Pancreas (tissue), 10 donors: ENCODE measurements at regions not wholly inside any gene's neighbourhood (a gene's known extent, or its start where the extent isn't known, plus 50 kb on each side); places are given as distances from the start of the nearest gene placed in this dataset.

Source experiments
- ATAC-seq, 4 donors: fragments of 200-7000 bp; cut with Tn5 transposase; one replicate each; pipeline versions ENCODE4 v1.8.0 to v1.9.1; 2020; ENCODE audit warnings: mild to moderate bottlenecking in 4 of 4, moderate library complexity in 4 of 4
- DNase-seq, 6 donors: peaks; one replicate each; pipeline ENCODE4 v3.0.0-alpha.2; 2020
- FAIRE-seq: peaks from 2 replicates; lab custom pipeline; 2012; peaks lifted over from hg19 to GRCh38; lab: Jason Lieb, UNC
- H3K27ac ChIP-seq, 4 donors: fragments of 200-600 bp; sonication (generic); 1 replicate in 3 of 4; 2 replicates in 1 of 4; pipeline versions ENCODE4 v1.5.0 to v1.8.0; 2020
- H3K27me3 ChIP-seq, 4 donors: fragments of 200-600 bp; one replicate each; pipeline ENCODE4 v1.8.0; 2021
- H3K36me3 ChIP-seq, 3 donors: fragments of 200-600 bp; sonication (generic) in 1 of 3; one replicate each; pipeline versions ENCODE4 v1.5.0 to v1.8.0; 2020 to 2021
- H3K4me1 ChIP-seq, 3 donors: fragments of 200-600 bp; one replicate each; pipeline ENCODE4 v1.8.0; 2021
- H3K4me3 ChIP-seq, 4 donors: fragments of 200-600 bp; sonication (generic) in 2 of 4; one replicate each; pipeline versions ENCODE4 v1.5.0 to v1.8.0; 2020 to 2021
- H3K9me3 ChIP-seq, 4 donors: fragments of 200-600 bp; one replicate each; pipeline ENCODE4 v1.8.0; 2021
- WGBS, 2 donors: extraction: QIAGEN DNeasy Blood & Tissue Kit; methylation state at CpG; one replicate each; pipeline ENCODE4 v1.1.7; 2013; 5-methylcytosine and 5-hydroxymethylcytosine counted together
- intact Hi-C, 3 donors: fragments of 100-400 bp; cut with DNase I; formaldehyde crosslinking; loops; one replicate each; pipeline versions ENCODE4 v1.11.1 to v1.14.2; 2022
- TF ChIP-seq, protein P1 (sequence below), 4 donors: fragments of 200-600 bp; sonication (generic) in 3 of 4; IDR thresholded peaks; one replicate each; pipeline versions ENCODE4 v1.5.0 to v1.8.0; 2021; ENCODE audit warnings: antibody characterized with exemption in 4 of 4
- donor health status: healthy with polysubstance abuse.
- donor health status: DM: no; HTN: no; CAD: no; lungs with moderate emphysema.
- donor health status: DM: no; HTN: no; CAD: no.
- donor health status: control.
- donor health status: control.
- donor health status: Bipolar disorder and iron deficiency.
- donor health status: DM: yes; HTN: yes; CAD: no.
- donor health status: DM: no; HTN: no; CAD: no.
- donor health status: DM: no; HTN: no; CAD: no.
- donor health status: DM: yes; HTN: yes; CAD: no.

DNA sequence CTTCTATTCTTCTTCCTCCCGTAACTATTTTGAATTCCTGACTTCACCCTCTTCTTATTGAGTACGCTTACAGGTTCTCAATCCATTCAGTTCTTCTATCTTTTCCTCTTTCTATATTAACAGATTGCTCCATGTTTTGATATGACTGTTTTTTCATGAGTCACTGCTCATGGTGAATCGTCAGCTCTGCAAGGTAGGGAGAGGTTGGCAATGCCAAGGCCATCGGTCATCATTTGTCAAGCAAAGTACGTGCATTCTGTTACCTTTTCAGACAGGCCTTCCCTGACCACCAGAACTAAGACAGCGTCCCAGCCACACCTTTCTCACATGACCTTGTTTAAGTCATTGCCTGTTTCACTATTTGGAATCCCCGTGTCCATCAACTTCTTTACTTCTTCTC lies 1001.9 kb upstream of the SORCS1 start:
- Histone ChIP-seq H3K27ac (no peak overlapping the region), H3K27me3 (no peaks in the 10 kb centered on the region), H3K36me3 (no peaks in the 10 kb centered on the region), H3K9me3 (no peaks in the 10 kb centered on the region), H3K4me1 (no peaks in the 10 kb centered on the region), H3K4me3 (no peak overlapping the region)
- TF ChIP-seq, protein P1, sequence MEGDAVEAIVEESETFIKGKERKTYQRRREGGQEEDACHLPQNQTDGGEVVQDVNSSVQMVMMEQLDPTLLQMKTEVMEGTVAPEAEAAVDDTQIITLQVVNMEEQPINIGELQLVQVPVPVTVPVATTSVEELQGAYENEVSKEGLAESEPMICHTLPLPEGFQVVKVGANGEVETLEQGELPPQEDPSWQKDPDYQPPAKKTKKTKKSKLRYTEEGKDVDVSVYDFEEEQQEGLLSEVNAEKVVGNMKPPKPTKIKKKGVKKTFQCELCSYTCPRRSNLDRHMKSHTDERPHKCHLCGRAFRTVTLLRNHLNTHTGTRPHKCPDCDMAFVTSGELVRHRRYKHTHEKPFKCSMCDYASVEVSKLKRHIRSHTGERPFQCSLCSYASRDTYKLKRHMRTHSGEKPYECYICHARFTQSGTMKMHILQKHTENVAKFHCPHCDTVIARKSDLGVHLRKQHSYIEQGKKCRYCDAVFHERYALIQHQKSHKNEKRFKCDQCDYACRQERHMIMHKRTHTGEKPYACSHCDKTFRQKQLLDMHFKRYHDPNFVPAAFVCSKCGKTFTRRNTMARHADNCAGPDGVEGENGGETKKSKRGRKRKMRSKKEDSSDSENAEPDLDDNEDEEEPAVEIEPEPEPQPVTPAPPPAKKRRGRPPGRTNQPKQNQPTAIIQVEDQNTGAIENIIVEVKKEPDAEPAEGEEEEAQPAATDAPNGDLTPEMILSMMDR (IDR thresholded peaks at IDR 0.05) = no peak
- intact Hi-C loops = no loop called here
- no peak for DNase-seq
- 57 to 61% methylated on average over 7 of the region's 7 CpGs for WGBS, 2 donors
- no peak for ATAC-seq
- no peak for FAIRE-seq

GRCh38 chr10:108147346-108147745 lies 982.8 kb upstream of the SORCS1 start:
- H3K27ac ChIP-seq = no peak overlapping the region
- TF ChIP-seq, protein P1 (IDR thresholded peaks at IDR 0.05) = no peak
- no peaks in the 10 kb centered on the region for H3K36me3 ChIP-seq
- no peaks in the 10 kb centered on the region for H3K27me3 ChIP-seq
- no peak for DNase-seq
- WGBS, 2 donors = 61 to 80% methylated on average over 2 of the region's 2 CpGs
- H3K9me3 ChIP-seq = no peaks in the 10 kb centered on the region
- no peaks in the 10 kb centered on the region for H3K4me1 ChIP-seq
- H3K4me3 ChIP-seq = no peak overlapping the region
- FAIRE-seq = no peak
- ATAC-seq = no peak
- intact Hi-C loops = no loop called here

GRCh38 chr10:108141064-108141463 lies 976.6 kb upstream of the SORCS1 start:
- Histone ChIP-seq H3K4me3 (no peak overlapping the region), H3K36me3 (no peaks in the 10 kb centered on the region), H3K9me3 (no peaks in the 10 kb centered on the region), H3K4me1 (no peaks in the 10 kb centered on the region), H3K27me3 (no peaks in the 10 kb centered on the region), H3K27ac (no peak overlapping the region)
- FAIRE-seq (no peak), DNase-seq (no peak), ATAC-seq (no peak)
- TF ChIP-seq, protein P1 (IDR thresholded peaks at IDR 0.05) = no peak
- 56 to 76% methylated on average over 1 of the region's 1 CpG for WGBS, 2 donors
- intact Hi-C loops = no loop called here

DNA sequence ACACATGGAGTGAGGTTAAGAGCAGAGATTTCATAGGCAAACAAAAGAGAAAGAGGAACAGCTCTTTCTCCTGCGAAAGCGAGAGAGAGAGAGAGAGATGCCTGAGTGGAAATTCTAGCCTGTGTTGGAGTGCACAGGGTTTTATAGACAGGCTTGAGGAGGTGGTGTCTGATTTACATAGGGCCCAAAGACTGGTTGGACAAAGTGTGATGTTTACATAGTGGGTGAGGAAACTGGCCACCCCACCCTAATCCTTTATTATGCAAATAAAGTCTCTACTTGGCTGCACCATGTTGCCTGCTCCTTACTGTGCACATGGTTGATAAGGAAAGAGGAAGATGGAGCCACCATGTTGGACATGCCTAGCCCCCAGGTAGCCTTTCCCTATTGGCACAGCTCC lies 967.8 kb upstream of the SORCS1 start:
- intact Hi-C loops = no loop called here
- no peaks in the 10 kb centered on the region for H3K4me1 ChIP-seq
- TF ChIP-seq, protein P1 (IDR thresholded peaks at IDR 0.05) = no peak
- no peaks in the 10 kb centered on the region for H3K9me3 ChIP-seq
- ATAC-seq (no peak), DNase-seq (no peak), FAIRE-seq (no peak)
- no peaks in the 10 kb centered on the region for H3K36me3 ChIP-seq
- WGBS, 2 donors = 61 to 67% methylated on average over 2 of the region's 2 CpGs
- H3K4me3 ChIP-seq = no peak overlapping the region
- H3K27ac ChIP-seq = no peak overlapping the region
- H3K27me3 ChIP-seq = no peaks in the 10 kb centered on the region

- DNase-seq (no peak), FAIRE-seq (no peak), ATAC-seq (no peak)
- TF ChIP-seq, protein P1 (IDR thresholded peaks at IDR 0.05) = no peak
- intact Hi-C loops = no loop called here
- Histone ChIP-seq H3K4me3 (no peak overlapping the region), H3K27me3 (no peaks in the 10 kb centered on the region), H3K36me3 (no peaks in the 10 kb centered on the region), H3K4me1 (no peaks in the 10 kb centered on the region), H3K27ac (no peak overlapping the region), H3K9me3 (no peaks in the 10 kb centered on the region)
- 17 to 25% methylated on average over 2 of the region's 2 CpGs for WGBS, 2 donors
Observed at GRCh38 chr10:108130575-108130974, 966.1 kb upstream of the SORCS1 start.
